Endothelial cell of umbilical vein (primary cell): ENCODE measurements at regions not wholly inside any gene's neighbourhood (a gene's known extent, or its start where the extent isn't known, plus 50 kb on each side); places are given as distances from the start of the nearest gene placed in this dataset.

Source experiments
- BruUV-seq: library from RNA; stranded (reverse); fragments of 400-500 nt; replicated peaks from 2 replicates; lab custom pipeline; 2021; lab: Mats Ljungman, UMichigan
- CTCF ChIA-PET: fragments of 300-600, 350-600 bp; sonication (Branson Sonifier 250); formaldehyde crosslinking; loops from one replicate; lab custom pipeline; 2021; ENCODE audit warnings: antibody characterized with exemption, inconsistent platforms; lab: Charles Lee
- POLR2A ChIA-PET: fragments of 300-600, 350-600 bp; sonication (Branson Sonifier 250); formaldehyde crosslinking; loops from one replicate; lab custom pipeline; 2021; ENCODE audit warnings: antibody characterized with exemption, inconsistent platforms; lab: Charles Lee
- DNase-seq: peaks from one replicate; pipeline ENCODE4 v3.0.0-alpha.2; 2011; ENCODE audit warnings: low read depth, low spot score
- FAIRE-seq: peaks from 2 replicates; lab custom pipeline; 2011; peaks lifted over from hg19 to GRCh38; lab: Jason Lieb, UNC
- H2AFZ ChIP-seq: 2 replicates; pipeline ENCODE4 v1.6.0; 2012; ENCODE audit warnings: low read depth, low read length, control low read depth, inconsistent platforms
- H3K27ac ChIP-seq: 2 replicates; pipeline ENCODE4 v1.5.1; 2011; ENCODE audit warnings: low read depth, mild to moderate bottlenecking, control low read depth, low read length, moderate library complexity; ENCODE audit not compliant: insufficient read depth
- H3K27me3 ChIP-seq, 2 experiments: 2 replicates each; pipeline versions ENCODE4 v1.6.0 to v1.6.1; 2011; ENCODE audit warnings: low read length in 2 of 2, mixed read lengths in 1 of 2; ENCODE audit not compliant: control insufficient read depth in 2 of 2, insufficient read depth in 2 of 2
- H3K36me3 ChIP-seq, 2 experiments: 2 replicates in 1 of 2; 3 replicates in 1 of 2; pipeline ENCODE4 v1.5.1; 2011; ENCODE audit warnings: low read length in 2 of 2, mild to moderate bottlenecking in 1 of 2, moderate library complexity in 1 of 2; ENCODE audit not compliant: control insufficient read depth in 2 of 2, insufficient read depth in 2 of 2; ENCODE audit errors: extremely low read depth in 1 of 2
- H3K4me1 ChIP-seq: 3 replicates; pipeline ENCODE4 v1.5.1; 2011; ENCODE audit warnings: mild to moderate bottlenecking, low read length; ENCODE audit not compliant: control insufficient read depth, insufficient read depth; ENCODE audit errors: extremely low read depth
- H3K4me2 ChIP-seq: 2 replicates; pipeline ENCODE4 v1.6.1; 2011; ENCODE audit warnings: low read length, control low read depth, mixed read lengths; ENCODE audit not compliant: insufficient read depth
- H3K4me3 ChIP-seq, 3 experiments: fragments of 200-600 bp in 1 of 3; sonication (generic), shearing (Covaris generic) in 1 of 3; replicated peaks in 1 of 3; 2 replicates each; pipeline ENCODE4 v1.5.1; 2011 to 2016; ENCODE audit warnings: control low read depth in 3 of 3, low read length in 3 of 3, mild to moderate bottlenecking in 2 of 3, inconsistent platforms in 1 of 3, low read depth in 1 of 3, moderate library complexity in 1 of 3; ENCODE audit not compliant: insufficient read depth in 1 of 3
- H3K79me2 ChIP-seq: 2 replicates; pipeline ENCODE4 v1.6.0; 2012; ENCODE audit warnings: low read length, inconsistent platforms; ENCODE audit not compliant: control insufficient read depth, insufficient read depth
- H3K9ac ChIP-seq: replicated peaks from 2 replicates; pipeline ENCODE3; 2011; ENCODE audit warnings: low read length, control low read depth; ENCODE audit not compliant: insufficient read depth; ENCODE audit errors: extremely low read depth
- H3K9me1 ChIP-seq: replicated peaks from 3 replicates; pipeline ENCODE4 v1.6.0; 2011; ENCODE audit warnings: mild to moderate bottlenecking, low read length; ENCODE audit not compliant: control insufficient read depth, insufficient read depth; ENCODE audit errors: extremely low read depth
- H3K9me3 ChIP-seq: replicated peaks from 2 replicates; pipeline ENCODE4 v1.5.1; 2012; ENCODE audit warnings: low read length, inconsistent platforms; ENCODE audit not compliant: control insufficient read depth, insufficient read depth
- H4K20me1 ChIP-seq: replicated peaks from 2 replicates; pipeline ENCODE3; 2011; ENCODE audit warnings: mild to moderate bottlenecking, low read length; ENCODE audit not compliant: control insufficient read depth, insufficient read depth; ENCODE audit errors: extremely low read depth
- EZH2 ChIP-seq: IDR thresholded peaks from 2 replicates; pipeline ENCODE4 v1.6.1; 2012; ENCODE audit warnings: borderline replicate concordance, low read depth, mild to moderate bottlenecking, moderate library complexity, low read length, inconsistent platforms; ENCODE audit not compliant: severe bottlenecking
- FOS ChIP-seq: IDR thresholded peaks from 2 replicates; pipeline ENCODE4 v1.6.1; 2011; ENCODE audit warnings: mild to moderate bottlenecking, low read length, moderate library complexity, borderline replicate concordance; ENCODE audit not compliant: insufficient read depth
- GATA2 ChIP-seq: IDR thresholded peaks from 2 replicates; pipeline ENCODE4 v1.7.0; 2011; ENCODE audit warnings: low read depth, mild to moderate bottlenecking, moderate library complexity, mixed read lengths, low read length; ENCODE audit not compliant: insufficient read length, insufficient read depth
- JUN ChIP-seq: IDR thresholded peaks from 2 replicates; pipeline ENCODE4 v1.6.1; 2011; ENCODE audit warnings: borderline replicate concordance, low read depth; ENCODE audit not compliant: insufficient read length, insufficient read depth
- MYC ChIP-seq: IDR thresholded peaks from one replicate; pipeline ENCODE4 v1.6.1; 2011; ENCODE audit warnings: mild to moderate bottlenecking, low read depth, low read length
- POLR2A ChIP-seq: IDR thresholded peaks from 2 replicates; pipeline ENCODE4 v1.6.1; 2012; ENCODE audit warnings: low read depth, mild to moderate bottlenecking, control low read depth, low read length
- POLR2AphosphoS5 ChIP-seq: IDR thresholded peaks from 2 replicates; pipeline ENCODE4 v1.6.1; 2012; ENCODE audit warnings: low read depth, mild to moderate bottlenecking, control low read depth, low read length, moderate library complexity; ENCODE audit not compliant: insufficient read depth
- dilution Hi-C: fragments of 300-500 bp; cut with MboI; formaldehyde crosslinking; loops from one replicate; pipeline ENCODE4 v1.15.0; 2019; ENCODE audit warnings: low sequenced_read_pairs; ENCODE audit not compliant: extremely low pct_ligation_motif_present
- intact Hi-C: fragments of 100-400 bp; cut with micrococcal nuclease; formaldehyde crosslinking; loops from one replicate; pipeline ENCODE4 v1.10.0; 2022
- TF ChIP-seq, protein P1 (sequence below), 2 donors: IDR thresholded peaks; 1 replicate in 1 of 2; 2 replicates in 1 of 2; pipeline ENCODE4 v1.5.1; 2011; ENCODE audit warnings: low read length in 2 of 2, mild to moderate bottlenecking in 2 of 2, moderate library complexity in 2 of 2, control low read depth in 1 of 2, inconsistent platforms in 1 of 2, low read depth in 1 of 2; ENCODE audit not compliant: insufficient read depth in 1 of 2; ENCODE audit errors: extremely low read depth in 1 of 2
- TF ChIP-seq, protein P2 (sequence below): IDR thresholded peaks from 2 replicates; pipeline ENCODE4 v1.6.1; 2011; ENCODE audit not compliant: insufficient read depth, insufficient read length

DNA sequence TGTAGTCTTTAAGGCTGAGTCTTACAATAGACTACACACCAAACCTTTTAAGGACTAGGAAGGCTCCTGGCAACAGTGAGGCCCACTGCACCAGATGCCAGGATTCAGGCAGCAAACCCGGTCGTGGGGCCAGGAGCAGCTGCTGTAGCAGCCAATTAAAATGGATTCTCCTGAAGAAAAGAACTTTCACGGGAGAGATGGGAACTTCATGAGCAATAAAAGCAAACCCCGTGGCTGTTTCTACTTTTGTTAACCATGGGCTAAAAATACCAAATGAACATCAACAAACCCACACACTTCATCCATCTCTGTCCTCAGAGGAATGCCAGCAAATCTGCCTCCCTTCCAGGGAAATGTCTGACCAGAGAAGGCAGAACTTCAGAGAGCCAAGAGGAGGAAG, 101.4 kb downstream of the BTC start:
- dilution Hi-C loops: no loop called here
- no peak overlapping the region for H3K27ac ChIP-seq
- peaks cover 6% of the 10 kb centered on the region in 2 experiments for H3K27me3 ChIP-seq
- intact Hi-C loops: no loop called here
- CTCF ChIA-PET: interaction anchor here (2.1 kb wide), 1 partner anchor 18 kb away, joined by 7 read pairs; no protein-coding TSS in a partner anchor
- H3K4me3 ChIP-seq: no peak overlapping the region
- no peaks in the 10 kb centered on the region for H3K4me1 ChIP-seq
- no peaks in the 10 kb centered on the region for H4K20me1 ChIP-seq
- H3K36me3 ChIP-seq: no peaks in the 10 kb centered on the region
- no peaks in the 10 kb centered on the region for H3K9me1 ChIP-seq
- no peak overlapping the region for H3K4me2 ChIP-seq
- TF ChIP-seq POLR2A: no peak
- TF ChIP-seq, protein P1, sequence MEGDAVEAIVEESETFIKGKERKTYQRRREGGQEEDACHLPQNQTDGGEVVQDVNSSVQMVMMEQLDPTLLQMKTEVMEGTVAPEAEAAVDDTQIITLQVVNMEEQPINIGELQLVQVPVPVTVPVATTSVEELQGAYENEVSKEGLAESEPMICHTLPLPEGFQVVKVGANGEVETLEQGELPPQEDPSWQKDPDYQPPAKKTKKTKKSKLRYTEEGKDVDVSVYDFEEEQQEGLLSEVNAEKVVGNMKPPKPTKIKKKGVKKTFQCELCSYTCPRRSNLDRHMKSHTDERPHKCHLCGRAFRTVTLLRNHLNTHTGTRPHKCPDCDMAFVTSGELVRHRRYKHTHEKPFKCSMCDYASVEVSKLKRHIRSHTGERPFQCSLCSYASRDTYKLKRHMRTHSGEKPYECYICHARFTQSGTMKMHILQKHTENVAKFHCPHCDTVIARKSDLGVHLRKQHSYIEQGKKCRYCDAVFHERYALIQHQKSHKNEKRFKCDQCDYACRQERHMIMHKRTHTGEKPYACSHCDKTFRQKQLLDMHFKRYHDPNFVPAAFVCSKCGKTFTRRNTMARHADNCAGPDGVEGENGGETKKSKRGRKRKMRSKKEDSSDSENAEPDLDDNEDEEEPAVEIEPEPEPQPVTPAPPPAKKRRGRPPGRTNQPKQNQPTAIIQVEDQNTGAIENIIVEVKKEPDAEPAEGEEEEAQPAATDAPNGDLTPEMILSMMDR (IDR thresholded peaks at IDR 0.05; ENCODE audit: extremely low read depth in 1 of 2, insufficient read depth in 1 of 2, low read depth in 1 of 2, low read length in 2 of 2): no peak
- no peak for TF ChIP-seq EZH2
- TF ChIP-seq POLR2AphosphoS5: no peak
- TF ChIP-seq GATA2: no peak
- TF ChIP-seq MYC: no peak
- no peak for TF ChIP-seq FOS
- no peak for TF ChIP-seq JUN
- TF ChIP-seq, protein P2, sequence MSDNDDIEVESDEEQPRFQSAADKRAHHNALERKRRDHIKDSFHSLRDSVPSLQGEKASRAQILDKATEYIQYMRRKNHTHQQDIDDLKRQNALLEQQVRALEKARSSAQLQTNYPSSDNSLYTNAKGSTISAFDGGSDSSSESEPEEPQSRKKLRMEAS: no peak
- FAIRE-seq (no peak), DNase-seq (no peak)
- H3K9me3 ChIP-seq: no peaks in the 10 kb centered on the region
- H2AFZ ChIP-seq: no peak overlapping the region
- BruUV-seq: no TSS peak
- H3K9ac ChIP-seq: no peak overlapping the region
- no peaks in the 10 kb centered on the region for H3K79me2 ChIP-seq
- POLR2A ChIA-PET: no interaction called here
